ENCODE measurements at regions not wholly inside any gene's neighbourhood (a gene's known extent, or its start where the extent isn't known, plus 50 kb on each side); places are given as distances from the start of the nearest gene placed in this dataset.

GRCh38 chr3:17913359-17913758 is 170.9 kb upstream of the TBC1D5 start:
- Histone ChIP-seq H3K27ac (no peak overlapping the region), H3K4me1 (no peaks in the 10 kb centered on the region), H3K9me3 (no peaks in the 10 kb centered on the region), H3K4me3 (no peak overlapping the region), H3K36me3 (no peaks in the 10 kb centered on the region), H3K27me3 (no peaks in the 10 kb centered on the region)
- DNase-seq (no peak), ATAC-seq (no peak)
- no peak for TF ChIP-seq CTCF (IDR thresholded peaks at IDR 0.05)
- intact Hi-C loops (cut with DNase I) = no loop called here

GRCh38 chr3:17911986-17912760 is 169.7 kb upstream of the TBC1D5 start:
- intact Hi-C loops (cut with DNase I) = no loop called here
- ATAC-seq (no peak), DNase-seq (no peak)
- Histone ChIP-seq H3K9me3 (no peaks in the 10 kb centered on the region), H3K4me3 (no peak overlapping the region), H3K4me1 (no peaks in the 10 kb centered on the region), H3K27me3 (no peaks in the 10 kb centered on the region), H3K27ac (no peak overlapping the region), H3K36me3 (no peaks in the 10 kb centered on the region)
- TF ChIP-seq CTCF (IDR thresholded peaks at IDR 0.05) = no peak

- no peak for TF ChIP-seq CTCF (IDR thresholded peaks at IDR 0.05)
- H3K27me3 ChIP-seq = no peaks in the 10 kb centered on the region
- no peaks in the 10 kb centered on the region for H3K9me3 ChIP-seq
- no peaks in the 10 kb centered on the region for H3K4me1 ChIP-seq
- intact Hi-C loops (cut with DNase I) = no loop called here
- H3K4me3 ChIP-seq = no peak overlapping the region
- H3K36me3 ChIP-seq = no peaks in the 10 kb centered on the region
- ATAC-seq = no peak
- DNase-seq = no peak
- H3K27ac ChIP-seq = no peak overlapping the region
Observed at GRCh38 chr3:17910922-17911321, 168.5 kb upstream of the TBC1D5 start.

- ATAC-seq = no peak
- TF ChIP-seq CTCF (IDR thresholded peaks at IDR 0.05) = no peak
- intact Hi-C loops (cut with DNase I) = no loop called here
- Histone ChIP-seq H3K27ac (no peak overlapping the region), H3K4me3 (no peak overlapping the region), H3K27me3 (no peaks in the 10 kb centered on the region), H3K4me1 (no peaks in the 10 kb centered on the region), H3K36me3 (no peaks in the 10 kb centered on the region), H3K9me3 (no peaks in the 10 kb centered on the region)
- no peak for DNase-seq
Observed at GRCh38 chr3:17909714-17910113, 167.3 kb upstream of the TBC1D5 start.

- Histone ChIP-seq H3K27ac (no peak overlapping the region), H3K36me3 (no peaks in the 10 kb centered on the region), H3K9me3 (no peaks in the 10 kb centered on the region), H3K4me1 (no peaks in the 10 kb centered on the region), H3K27me3 (no peaks in the 10 kb centered on the region), H3K4me3 (no peak overlapping the region)
- ATAC-seq (no peak), DNase-seq (no peak)
- intact Hi-C loops (cut with DNase I) = no loop called here
- TF ChIP-seq CTCF (IDR thresholded peaks at IDR 0.05) = no peak
Observed at GRCh38 chr3:17908399-17909191, 166.2 kb upstream of the TBC1D5 start.

All from upper lobe of right lung (tissue), 1 donor.